ENCODE measurements at regions not wholly inside any gene's neighbourhood (a gene's known extent, or its start where the extent isn't known, plus 50 kb on each side); places are given as distances from the start of the nearest gene placed in this dataset.

DNA sequence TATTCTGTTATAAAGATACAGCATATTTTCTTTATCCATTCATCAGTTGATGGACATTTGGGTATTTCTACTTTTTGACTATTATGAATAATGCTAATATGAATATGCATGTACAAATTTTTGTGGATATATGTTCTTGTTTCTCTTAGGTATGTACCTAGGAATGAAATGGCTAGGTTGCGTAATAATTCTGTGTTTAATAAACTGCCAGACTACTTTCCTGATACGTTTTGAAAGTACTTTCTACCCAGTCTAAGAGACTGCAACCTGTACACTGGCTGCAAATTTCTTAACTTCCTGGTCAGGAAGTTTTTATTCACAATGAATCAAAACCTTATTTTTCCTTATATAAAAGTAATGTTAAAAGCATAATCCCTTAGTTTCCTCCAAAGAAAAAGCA, 93.9 kb upstream of the STARD4 start:
- Histone ChIP-seq H3K27ac (ENCODE audit: low read depth in 1 of 2, low read length in 2 of 2) (no peak overlapping the region), H3K9me3 (ENCODE audit: control insufficient read depth in 4 of 4, low read length in 3 of 4) (no peaks in the 10 kb centered on the region), H3K9ac (ENCODE audit: low read depth in 1 of 2, low read length in 2 of 2) (no peak overlapping the region), H3K4me1 (ENCODE audit: control insufficient read depth in 4 of 4, insufficient read depth in 4 of 4, low read length in 3 of 4) (no peaks in the 10 kb centered on the region), H3K36me3 (ENCODE audit: control insufficient read depth in 4 of 4, insufficient read depth in 3 of 4, low read depth in 1 of 4, low read length in 3 of 4) (no peaks in the 10 kb centered on the region), H3K4me3 (ENCODE audit: low read depth in 1 of 3, low read length in 3 of 3) (no peak overlapping the region), H3K27me3 (ENCODE audit: control insufficient read depth in 4 of 4, insufficient read depth in 4 of 4, low read length in 3 of 4) (no peaks in the 10 kb centered on the region)
- TF ChIP-seq, protein P1, sequence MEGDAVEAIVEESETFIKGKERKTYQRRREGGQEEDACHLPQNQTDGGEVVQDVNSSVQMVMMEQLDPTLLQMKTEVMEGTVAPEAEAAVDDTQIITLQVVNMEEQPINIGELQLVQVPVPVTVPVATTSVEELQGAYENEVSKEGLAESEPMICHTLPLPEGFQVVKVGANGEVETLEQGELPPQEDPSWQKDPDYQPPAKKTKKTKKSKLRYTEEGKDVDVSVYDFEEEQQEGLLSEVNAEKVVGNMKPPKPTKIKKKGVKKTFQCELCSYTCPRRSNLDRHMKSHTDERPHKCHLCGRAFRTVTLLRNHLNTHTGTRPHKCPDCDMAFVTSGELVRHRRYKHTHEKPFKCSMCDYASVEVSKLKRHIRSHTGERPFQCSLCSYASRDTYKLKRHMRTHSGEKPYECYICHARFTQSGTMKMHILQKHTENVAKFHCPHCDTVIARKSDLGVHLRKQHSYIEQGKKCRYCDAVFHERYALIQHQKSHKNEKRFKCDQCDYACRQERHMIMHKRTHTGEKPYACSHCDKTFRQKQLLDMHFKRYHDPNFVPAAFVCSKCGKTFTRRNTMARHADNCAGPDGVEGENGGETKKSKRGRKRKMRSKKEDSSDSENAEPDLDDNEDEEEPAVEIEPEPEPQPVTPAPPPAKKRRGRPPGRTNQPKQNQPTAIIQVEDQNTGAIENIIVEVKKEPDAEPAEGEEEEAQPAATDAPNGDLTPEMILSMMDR (IDR thresholded peaks at IDR 0.05; ENCODE audit: low read depth, low read length, missing input control) = no peak
- 54% methylated on average over 2 of the region's 2 CpGs for whole genome bisulfite sequencing
- no peak for DNase-seq (ENCODE audit: low spot score)

DNA sequence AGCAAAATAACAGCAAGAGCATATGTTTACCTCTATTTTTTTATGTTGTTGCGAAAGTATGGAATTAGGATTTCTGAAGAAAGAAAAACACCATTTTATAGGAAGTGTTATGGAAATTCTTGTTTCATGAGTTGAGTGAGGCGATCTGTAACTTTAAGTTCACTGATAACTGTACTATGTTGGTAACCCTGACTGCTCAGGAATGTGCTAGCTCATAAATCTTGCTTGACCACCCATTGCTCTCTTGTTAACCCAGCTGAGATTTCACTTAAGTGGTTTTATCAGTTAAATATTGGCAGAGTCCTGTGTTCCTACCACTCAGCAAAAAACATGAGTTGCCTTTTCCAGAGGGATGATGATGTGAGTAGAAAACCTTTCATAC, 91.1 kb upstream of the STARD4 start:
- TF ChIP-seq EGR1 (IDR thresholded peaks at IDR 0.05; ENCODE audit: low read depth in 2 of 2) = no peak
- no peak for TF ChIP-seq HNF4G (IDR thresholded peaks at IDR 0.05)
- no peak for TF ChIP-seq GABPA (IDR thresholded peaks at IDR 0.05 in 1 of 2, conservative IDR thresholded peaks at IDR 0.05 in 1 of 2)
- TF ChIP-seq SP1 (IDR thresholded peaks at IDR 0.05) = no peak
- TF ChIP-seq, protein P2, sequence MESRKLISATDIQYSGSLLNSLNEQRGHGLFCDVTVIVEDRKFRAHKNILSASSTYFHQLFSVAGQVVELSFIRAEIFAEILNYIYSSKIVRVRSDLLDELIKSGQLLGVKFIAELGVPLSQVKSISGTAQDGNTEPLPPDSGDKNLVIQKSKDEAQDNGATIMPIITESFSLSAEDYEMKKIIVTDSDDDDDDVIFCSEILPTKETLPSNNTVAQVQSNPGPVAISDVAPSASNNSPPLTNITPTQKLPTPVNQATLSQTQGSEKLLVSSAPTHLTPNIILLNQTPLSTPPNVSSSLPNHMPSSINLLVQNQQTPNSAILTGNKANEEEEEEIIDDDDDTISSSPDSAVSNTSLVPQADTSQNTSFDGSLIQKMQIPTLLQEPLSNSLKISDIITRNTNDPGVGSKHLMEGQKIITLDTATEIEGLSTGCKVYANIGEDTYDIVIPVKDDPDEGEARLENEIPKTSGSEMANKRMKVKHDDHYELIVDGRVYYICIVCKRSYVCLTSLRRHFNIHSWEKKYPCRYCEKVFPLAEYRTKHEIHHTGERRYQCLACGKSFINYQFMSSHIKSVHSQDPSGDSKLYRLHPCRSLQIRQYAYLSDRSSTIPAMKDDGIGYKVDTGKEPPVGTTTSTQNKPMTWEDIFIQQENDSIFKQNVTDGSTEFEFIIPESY (IDR thresholded peaks at IDR 0.05) = no peak
- no peak for TF ChIP-seq RAD21 (IDR thresholded peaks at IDR 0.05)
- no peak for TF ChIP-seq HNF4A (conservative IDR thresholded peaks at IDR 0.05)
- no peak for TF ChIP-seq NR2F2 (IDR thresholded peaks at IDR 0.05)
- TF ChIP-seq, protein P1 (IDR thresholded peaks at IDR 0.05; ENCODE audit: low read depth, low read length, missing input control) = no peak
- TF ChIP-seq FOXA2 (IDR thresholded peaks at IDR 0.05) = no peak
- Histone ChIP-seq H3K27me3 (ENCODE audit: control insufficient read depth in 4 of 4, insufficient read depth in 4 of 4, low read length in 3 of 4) (no peaks in the 10 kb centered on the region), H3K9ac (ENCODE audit: low read depth in 1 of 2, low read length in 2 of 2) (no peak overlapping the region), H3K9me3 (ENCODE audit: control insufficient read depth in 4 of 4, low read length in 3 of 4) (no peaks in the 10 kb centered on the region), H3K4me3 (ENCODE audit: low read depth in 1 of 3, low read length in 3 of 3) (no peak overlapping the region), H3K27ac (ENCODE audit: low read depth in 1 of 2, low read length in 2 of 2) (no peak overlapping the region), H3K36me3 (ENCODE audit: control insufficient read depth in 4 of 4, insufficient read depth in 3 of 4, low read depth in 1 of 4, low read length in 3 of 4) (no peaks in the 10 kb centered on the region), H3K4me1 (ENCODE audit: control insufficient read depth in 4 of 4, insufficient read depth in 4 of 4, low read length in 3 of 4) (no peaks in the 10 kb centered on the region)
- 93% methylated on average over 2 of the region's 2 CpGs for WGBS
- no peak for DNase-seq (ENCODE audit: low spot score)

GRCh38 chr5:111602817-111603445, 90.6 kb upstream of the STARD4 start:
- H3K36me3 ChIP-seq (ENCODE audit: control insufficient read depth in 4 of 4, insufficient read depth in 3 of 4, low read depth in 1 of 4, low read length in 3 of 4) = no peaks in the 10 kb centered on the region
- no peaks in the 10 kb centered on the region for H3K4me1 ChIP-seq (ENCODE audit: control insufficient read depth in 4 of 4, insufficient read depth in 4 of 4, low read length in 3 of 4)
- no peak for DNase-seq (ENCODE audit: low spot score)
- no peaks in the 10 kb centered on the region for H3K9me3 ChIP-seq (ENCODE audit: control insufficient read depth in 4 of 4, low read length in 3 of 4)
- no peaks in the 10 kb centered on the region for H3K27me3 ChIP-seq (ENCODE audit: control insufficient read depth in 4 of 4, insufficient read depth in 4 of 4, low read length in 3 of 4)
- H3K27ac ChIP-seq (ENCODE audit: low read depth in 1 of 2, low read length in 2 of 2) = no peak overlapping the region
- no peak overlapping the region for H3K9ac ChIP-seq (ENCODE audit: low read depth in 1 of 2, low read length in 2 of 2)
- 94% methylated on average over 5 of the region's 5 CpGs for WGBS
- no peak overlapping the region for H3K4me3 ChIP-seq (ENCODE audit: low read depth in 1 of 3, low read length in 3 of 3)
- no peak for TF ChIP-seq EGR1 (IDR thresholded peaks at IDR 0.05; ENCODE audit: low read depth in 2 of 2)
- no peak for TF ChIP-seq MAX (IDR thresholded peaks at IDR 0.05)
- no peak for TF ChIP-seq YY1 (IDR thresholded peaks at IDR 0.05)
- TF ChIP-seq SP1 (IDR thresholded peaks at IDR 0.05) = no peak
- TF ChIP-seq FOXA1 (IDR thresholded peaks at IDR 0.05) = no peak
- TF ChIP-seq REST (IDR thresholded peaks at IDR 0.05) = no peak
- no peak for TF ChIP-seq GABPA (IDR thresholded peaks at IDR 0.05 in 1 of 2, conservative IDR thresholded peaks at IDR 0.05 in 1 of 2)
- TF ChIP-seq, protein P3, sequence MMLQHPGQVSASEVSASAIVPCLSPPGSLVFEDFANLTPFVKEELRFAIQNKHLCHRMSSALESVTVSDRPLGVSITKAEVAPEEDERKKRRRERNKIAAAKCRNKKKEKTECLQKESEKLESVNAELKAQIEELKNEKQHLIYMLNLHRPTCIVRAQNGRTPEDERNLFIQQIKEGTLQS (IDR thresholded peaks at IDR 0.05) = no peak
- TF ChIP-seq HNF4A (conservative IDR thresholded peaks at IDR 0.05) = no peak
- no peak for TF ChIP-seq RAD21 (IDR thresholded peaks at IDR 0.05)

Data from liver (tissue), 8 donors.